ENCODE measurements at regions not wholly inside any gene's neighbourhood (a gene's known extent, or its start where the extent isn't known, plus 50 kb on each side); places are given as distances from the start of the nearest gene placed in this dataset.

GRCh38 chr4:98193459-98194105 lies 50.3 kb upstream of the STPG2 start:
- Mint-ChIP-seq H3K27ac (no peak overlapping the region), H3K27me3 (ENCODE audit: insufficient read depth, low read depth) (no peaks in the 10 kb centered on the region), H3K4me3 (no peak overlapping the region), H3K4me1 (no peaks in the 10 kb centered on the region), H3K9me3 (peaks cover 15% of the 10 kb centered on the region), H3K36me3 (no peaks in the 10 kb centered on the region)
- DNase-seq (ENCODE audit: low spot score): no peak
- Histone ChIP-seq H2AFZ (replicated peaks) (peak overlapping the region; percentile 60), H3K27ac (no peak overlapping the region), H3K79me2 (ENCODE audit: low read depth) (no peaks in the 10 kb centered on the region), H3K9me3 (ENCODE audit: low read depth) (no peaks in the 10 kb centered on the region), H3K4me2 (no peak overlapping the region), H3F3A (ENCODE audit: low read depth) (no peaks in the 10 kb centered on the region), H3K27me3 (no peaks in the 10 kb centered on the region), H3K4me1 (peaks cover 4% of the 10 kb centered on the region), H4K20me1 (ENCODE audit: low read depth) (no peaks in the 10 kb centered on the region), H3K9ac (no peak overlapping the region), H3K4me3 (no peak overlapping the region), H3K36me3 (no peaks in the 10 kb centered on the region)
- TF ChIP-seq CTCF (IDR thresholded peaks at IDR 0.05) (no peak), EZH2 (IDR thresholded peaks at IDR 0.05) (no peak), EZH2phosphoT487 (IDR thresholded peaks at IDR 0.05) (no peak)

All from neural progenitor cell (in vitro differentiated cells).